ENCODE measurements at regions not wholly inside any gene's neighbourhood (a gene's known extent, or its start where the extent isn't known, plus 50 kb on each side); places are given as distances from the start of the nearest gene placed in this dataset.

- TF ChIP-seq, protein P1, sequence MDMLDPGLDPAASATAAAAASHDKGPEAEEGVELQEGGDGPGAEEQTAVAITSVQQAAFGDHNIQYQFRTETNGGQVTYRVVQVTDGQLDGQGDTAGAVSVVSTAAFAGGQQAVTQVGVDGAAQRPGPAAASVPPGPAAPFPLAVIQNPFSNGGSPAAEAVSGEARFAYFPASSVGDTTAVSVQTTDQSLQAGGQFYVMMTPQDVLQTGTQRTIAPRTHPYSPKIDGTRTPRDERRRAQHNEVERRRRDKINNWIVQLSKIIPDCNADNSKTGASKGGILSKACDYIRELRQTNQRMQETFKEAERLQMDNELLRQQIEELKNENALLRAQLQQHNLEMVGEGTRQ (IDR thresholded peaks at IDR 0.05): no peak
- TF ChIP-seq POLR2A (IDR thresholded peaks at IDR 0.05; ENCODE audit: low read length): no peak
- TF ChIP-seq CHD2 (IDR thresholded peaks at IDR 0.05; ENCODE audit: low read length, partially characterized antibody): no peak
- TF ChIP-seq EP300 (IDR thresholded peaks at IDR 0.05): no peak
- no peak for TF ChIP-seq CTCF (IDR thresholded peaks at IDR 0.05)
- no peak for TF ChIP-seq RAD21 (conservative IDR thresholded peaks at IDR 0.05 in 1 of 2, IDR thresholded peaks at IDR 0.05 in 1 of 2)
- no peak for TF ChIP-seq ESRRA (IDR thresholded peaks at IDR 0.05; ENCODE audit: borderline replicate concordance, low read length)
- no peak for TF ChIP-seq PHF8 (IDR thresholded peaks at IDR 0.05; ENCODE audit: borderline replicate concordance, low read depth)
- TF ChIP-seq HOXA7 (CRISPR knock-in tag; IDR thresholded peaks at IDR 0.05): no peak
- TF ChIP-seq RNF2 (IDR thresholded peaks at IDR 0.05; ENCODE audit: borderline replicate concordance, low read depth): no peak
- TF ChIP-seq, protein P2, sequence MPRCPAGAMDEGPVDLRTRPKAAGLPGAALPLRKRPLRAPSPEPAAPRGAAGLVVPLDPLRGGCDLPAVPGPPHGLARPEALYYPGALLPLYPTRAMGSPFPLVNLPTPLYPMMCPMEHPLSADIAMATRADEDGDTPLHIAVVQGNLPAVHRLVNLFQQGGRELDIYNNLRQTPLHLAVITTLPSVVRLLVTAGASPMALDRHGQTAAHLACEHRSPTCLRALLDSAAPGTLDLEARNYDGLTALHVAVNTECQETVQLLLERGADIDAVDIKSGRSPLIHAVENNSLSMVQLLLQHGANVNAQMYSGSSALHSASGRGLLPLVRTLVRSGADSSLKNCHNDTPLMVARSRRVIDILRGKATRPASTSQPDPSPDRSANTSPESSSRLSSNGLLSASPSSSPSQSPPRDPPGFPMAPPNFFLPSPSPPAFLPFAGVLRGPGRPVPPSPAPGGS (IDR thresholded peaks at IDR 0.05): no peak
- TF ChIP-seq MAFK (IDR thresholded peaks at IDR 0.05; ENCODE audit: partially characterized antibody): no peak
- no peak for TF ChIP-seq CEBPB (IDR thresholded peaks at IDR 0.05)
These were observed 83.9 kb upstream of the TSC22D1 start for GRCh38 chr13:44660050-44660449.
